Right forelimb (tissue), 1 donor: ENCODE measurements at regions not wholly inside any gene's neighbourhood (a gene's known extent, or its start where the extent isn't known, plus 50 kb on each side); places are given as distances from the start of the nearest gene placed in this dataset.
A peak's percentile ranks its signal among the peaks of the same experiment; 100 is the strongest.

Source experiments
- DNase-seq: peaks from one replicate; pipeline ENCODE4 v3.0.0-alpha.2; 2018

DNA sequence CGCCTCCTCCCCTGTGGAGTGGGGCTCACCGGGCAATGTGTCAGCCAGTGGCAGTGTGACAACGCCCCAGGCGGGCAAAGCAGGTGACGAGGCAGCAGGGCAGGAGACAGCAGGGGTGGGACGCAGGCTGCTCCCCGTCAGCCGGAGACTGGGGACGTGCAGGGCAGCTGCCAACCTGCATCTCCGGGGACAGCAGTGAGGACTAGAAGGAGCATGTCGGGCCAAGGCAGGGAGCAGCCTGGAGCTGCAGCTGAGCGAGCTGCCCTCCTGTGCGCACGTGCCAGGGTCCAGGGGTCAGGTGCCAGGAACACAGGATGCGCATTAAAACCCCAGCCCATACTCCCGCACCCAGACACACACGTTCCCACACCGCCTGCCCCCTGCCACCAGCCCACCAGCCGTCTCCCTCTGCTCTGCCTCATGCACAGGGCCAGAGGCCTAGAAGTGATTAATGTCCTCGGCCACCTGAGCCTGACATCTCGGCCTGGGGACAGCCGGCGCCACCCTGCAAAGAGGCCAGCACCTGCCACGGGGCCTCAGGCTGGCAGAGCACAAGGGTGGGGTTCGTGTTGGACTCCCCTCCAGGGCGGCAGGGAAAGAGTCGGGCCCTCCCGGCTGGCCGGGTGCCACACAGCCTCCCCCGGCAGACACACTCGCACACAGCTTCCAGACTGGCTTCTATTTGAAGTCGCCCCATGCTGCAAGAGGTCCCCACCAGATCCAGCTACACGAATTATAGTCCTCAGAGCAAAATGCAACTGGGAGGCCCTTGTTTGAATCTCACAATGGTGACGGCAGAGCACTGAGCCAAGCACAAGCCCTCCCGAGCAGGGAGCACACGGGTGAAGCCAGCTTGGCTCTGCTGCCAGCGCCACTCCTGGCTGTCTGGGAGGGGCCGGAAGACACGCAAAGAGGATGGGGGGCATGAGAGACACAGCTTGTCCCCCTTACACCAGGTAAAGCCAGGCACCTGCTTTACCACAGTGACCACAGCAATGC, 90.4 kb downstream of the RBFOX3 start:
- peak; percentile 50 for DNase-seq

DNA sequence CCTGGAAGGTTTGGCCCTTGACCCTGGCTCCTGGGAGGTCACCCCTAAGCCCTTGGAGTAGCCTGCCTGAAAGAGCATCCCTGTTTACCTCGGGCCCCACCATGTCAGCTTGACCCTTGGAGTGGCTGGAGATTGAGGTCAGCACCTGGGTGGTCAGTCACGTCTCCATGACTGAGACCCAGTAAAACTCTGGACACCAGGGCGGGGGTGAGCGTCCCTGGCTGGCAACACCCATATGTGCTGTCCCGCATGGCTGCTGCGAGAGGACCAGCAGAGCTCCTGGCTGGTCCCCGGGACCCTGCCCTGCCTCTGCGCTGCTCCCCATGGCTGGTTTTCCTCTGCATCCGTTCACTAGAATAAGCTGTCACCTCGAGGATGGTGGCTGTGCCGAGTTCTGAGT, 91.2 kb downstream of the RBFOX3 start:
- DNase-seq, result no peak

DNA sequence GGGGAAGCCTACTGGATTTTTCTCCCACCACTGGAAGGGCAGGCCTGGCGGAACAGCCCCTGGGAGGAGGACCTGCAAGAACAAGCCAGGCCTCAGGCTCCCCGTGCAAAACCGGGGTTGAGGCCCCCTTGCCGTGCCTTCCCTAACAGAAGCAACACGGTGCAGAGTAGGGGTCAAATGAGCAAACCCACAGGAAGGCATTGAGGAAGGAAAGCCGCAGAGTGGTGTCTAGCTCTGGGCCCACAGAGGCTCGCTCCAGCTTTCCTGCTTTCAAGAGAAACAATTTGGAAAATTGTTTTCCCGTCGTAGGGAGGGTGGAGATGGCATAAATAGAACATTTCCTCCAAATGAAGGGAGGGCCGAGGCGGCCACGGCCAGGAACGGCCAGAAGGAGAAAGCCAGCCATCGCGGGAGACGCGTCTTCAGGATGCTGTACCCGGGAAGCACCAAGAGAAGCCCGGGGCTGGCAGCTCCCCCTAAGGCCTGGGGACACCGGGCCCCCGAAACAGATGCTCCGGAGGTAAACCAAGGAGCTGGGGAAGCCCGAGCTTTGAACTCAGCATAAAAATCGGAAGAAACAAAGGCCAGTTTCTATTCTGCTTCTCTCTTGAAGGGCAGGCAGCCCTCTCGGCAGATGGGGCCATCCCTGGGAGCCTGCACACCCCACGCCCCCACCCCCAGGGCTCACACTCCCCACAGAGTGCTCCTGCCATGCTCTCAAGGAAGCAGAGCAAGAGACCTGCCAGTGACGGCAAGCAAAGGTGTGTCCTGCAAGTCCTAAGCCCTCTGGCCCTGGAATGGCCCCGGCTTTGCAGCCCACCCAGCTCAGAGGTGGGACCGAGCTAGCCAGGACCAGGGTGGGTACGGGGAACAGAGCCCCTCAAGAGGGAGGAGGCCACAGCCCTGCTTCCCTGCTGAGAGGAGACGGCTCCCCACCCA, 92.0 kb downstream of the RBFOX3 start:
- DNase-seq, result no peak

DNA sequence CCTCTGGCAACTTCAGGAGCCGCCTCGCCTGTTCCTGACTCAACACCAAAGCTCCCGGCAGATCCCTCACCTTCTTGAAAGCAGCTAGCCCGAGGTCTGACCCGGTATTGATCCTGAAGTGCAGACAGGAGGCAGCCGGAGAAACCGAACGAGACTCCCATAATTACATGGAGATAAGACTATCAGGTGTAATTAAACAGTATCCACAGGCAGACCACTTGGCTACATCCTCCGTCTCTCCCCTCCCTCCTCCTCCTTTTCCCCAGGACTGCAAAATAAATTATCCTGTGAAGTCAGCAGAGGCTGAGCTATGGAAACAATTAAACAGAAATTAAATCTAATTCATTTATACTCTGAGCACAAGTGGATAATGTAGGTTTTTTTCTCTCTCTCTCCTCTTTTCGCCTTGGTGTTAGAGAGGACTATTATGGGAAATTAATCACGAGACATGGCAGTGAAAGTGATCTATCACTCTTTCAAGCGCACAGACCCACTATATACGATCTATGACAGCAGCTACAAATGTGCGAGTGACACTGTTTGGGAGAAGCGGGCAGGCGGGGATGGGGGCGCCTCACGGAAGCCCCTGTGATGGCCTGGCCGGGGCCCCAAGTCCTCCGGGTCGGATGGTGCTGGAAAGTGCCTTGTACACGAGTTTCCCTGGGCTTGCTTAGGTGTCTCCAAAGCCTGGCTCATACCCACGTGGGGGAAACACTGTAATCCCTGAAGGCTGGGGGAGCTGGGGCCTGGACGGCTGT, 92.8 kb downstream of the RBFOX3 start:
- DNase-seq, result no peak

DNA sequence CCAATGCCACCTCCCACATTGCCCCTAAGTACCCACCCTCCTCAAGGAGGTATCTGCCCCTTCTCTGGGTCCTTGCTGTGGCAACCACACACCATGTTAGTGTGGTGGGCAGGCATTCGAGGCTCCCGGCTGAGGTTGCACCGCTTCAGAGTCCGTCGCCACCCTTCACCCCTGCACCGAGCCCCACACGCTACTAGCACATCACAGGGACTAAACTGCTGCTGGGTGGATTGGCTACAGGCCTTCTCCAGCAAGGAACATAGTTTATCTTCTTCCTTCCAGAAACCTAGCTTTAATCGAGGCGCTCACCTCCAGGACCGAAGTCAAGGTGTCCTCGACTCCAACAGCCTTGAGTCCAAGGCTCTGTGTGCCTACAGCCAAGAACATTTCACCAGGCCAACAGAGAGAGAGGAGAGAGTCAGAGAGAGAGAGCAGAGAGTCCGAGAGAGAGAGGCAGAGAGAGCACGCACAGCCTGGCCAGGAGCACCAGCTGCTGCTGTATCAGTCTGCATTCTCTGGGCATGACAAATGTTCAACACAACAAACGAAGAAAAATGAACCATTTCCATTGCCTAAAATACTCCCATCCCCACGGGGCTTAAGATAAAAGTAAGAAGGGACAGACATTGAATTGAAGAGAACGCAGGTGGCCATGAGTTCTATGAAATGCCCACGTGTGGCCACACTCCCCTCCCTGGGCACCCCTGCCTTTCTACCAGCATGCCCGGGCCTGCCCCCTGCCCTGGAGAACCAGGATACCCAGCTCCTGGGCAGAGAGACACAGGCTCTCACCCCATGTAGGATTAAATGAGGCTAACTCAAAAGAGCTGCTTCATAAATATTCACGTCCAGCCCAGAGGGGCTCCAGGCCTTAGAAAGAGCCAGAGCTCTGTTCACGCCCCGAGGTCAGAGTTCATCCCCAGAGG, 94.9 kb downstream of the RBFOX3 start:
- DNase-seq, result no peak

DNA sequence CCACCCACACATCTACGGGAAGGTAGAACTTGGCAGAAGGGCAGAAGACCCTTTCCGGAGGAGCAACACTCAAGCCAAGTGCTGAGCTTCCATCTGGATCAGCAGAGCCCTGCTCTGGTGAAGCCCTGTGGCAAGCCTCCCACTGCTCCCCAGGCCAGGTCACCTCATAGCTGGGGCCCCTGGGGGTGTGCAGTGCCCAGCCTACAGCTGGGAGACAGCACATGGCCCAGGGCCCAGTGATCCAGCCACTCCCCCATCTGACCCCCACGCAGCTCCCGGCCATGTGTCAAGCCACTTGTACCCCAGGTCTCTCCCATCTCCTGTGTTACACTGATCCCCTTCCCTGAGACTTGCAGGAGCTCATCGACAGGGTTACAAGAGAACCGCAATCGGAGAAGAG, 95.7 kb downstream of the RBFOX3 start:
- DNase-seq, result no peak

DNA sequence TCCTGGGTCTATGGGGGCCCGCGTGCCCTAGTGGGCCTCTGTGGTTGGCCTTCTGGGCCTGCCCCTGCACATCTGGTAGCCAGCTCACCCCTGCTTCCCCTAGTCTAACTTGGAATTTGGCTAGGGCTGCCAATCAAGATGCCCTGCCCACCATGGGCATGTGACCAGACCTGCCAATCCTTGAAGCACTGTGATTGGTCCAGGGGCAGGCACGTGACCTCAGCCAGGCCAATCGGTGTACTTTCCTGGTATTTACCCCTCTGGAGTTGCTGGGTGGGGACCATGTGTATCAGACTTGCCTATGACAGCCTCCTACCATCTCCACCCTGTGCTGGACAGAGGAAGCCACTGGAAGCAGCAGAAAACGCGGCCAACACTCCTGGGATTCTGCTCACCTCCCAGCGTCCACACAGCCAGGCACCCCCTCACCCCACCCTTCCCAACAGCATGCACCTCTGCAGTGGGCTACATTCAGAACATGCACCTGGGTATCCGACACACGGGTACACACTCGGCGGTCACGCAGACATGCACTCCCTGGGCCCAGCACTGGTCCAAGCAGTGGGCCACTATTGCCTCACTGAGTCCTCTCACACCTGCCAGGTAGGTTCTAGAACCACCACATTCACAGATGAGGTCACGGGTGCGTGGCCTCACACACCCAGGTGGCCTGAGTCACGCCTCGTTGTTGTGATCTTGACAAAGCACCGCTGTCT, 96.9 kb downstream of the RBFOX3 start:
- DNase-seq, result no peak

DNA sequence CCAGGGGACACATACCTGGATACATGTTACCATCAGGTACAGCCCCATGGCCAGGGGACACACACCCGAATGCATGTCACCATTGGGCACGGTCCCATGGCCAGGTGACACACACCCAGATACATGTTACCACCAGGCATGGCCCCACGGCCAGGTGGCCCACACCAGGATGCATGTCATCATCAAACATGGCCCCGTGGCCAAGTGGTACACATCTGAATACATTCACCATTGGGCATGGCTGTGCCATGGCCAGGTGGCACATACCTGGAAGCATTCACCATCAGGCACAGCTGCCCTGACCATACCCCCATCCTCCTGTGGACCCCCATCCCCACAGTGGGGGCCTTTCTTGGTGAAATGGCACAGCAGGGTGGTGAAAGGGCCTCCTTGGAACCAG, 97.6 kb downstream of the RBFOX3 start:
- DNase-seq, result no peak

DNA sequence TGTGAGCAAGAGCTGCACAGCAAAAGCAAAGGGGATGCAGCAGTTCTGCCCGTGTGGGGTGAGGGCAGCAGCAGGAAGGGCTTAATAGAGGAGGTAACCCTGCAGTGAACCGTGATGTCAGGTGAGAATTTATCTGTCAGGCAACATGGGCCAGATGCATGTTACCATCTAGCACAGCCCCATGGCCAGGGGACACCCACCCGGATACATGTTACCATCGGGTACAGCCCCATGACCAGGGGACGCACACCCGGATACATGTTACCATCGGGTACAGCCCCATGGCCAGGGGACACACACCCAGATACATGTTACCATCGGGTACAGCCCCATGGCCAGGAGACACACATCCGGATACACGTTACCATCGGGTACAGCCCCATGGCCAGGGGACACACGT, 99.4 kb downstream of the RBFOX3 start:
- DNase-seq, result no peak

DNA sequence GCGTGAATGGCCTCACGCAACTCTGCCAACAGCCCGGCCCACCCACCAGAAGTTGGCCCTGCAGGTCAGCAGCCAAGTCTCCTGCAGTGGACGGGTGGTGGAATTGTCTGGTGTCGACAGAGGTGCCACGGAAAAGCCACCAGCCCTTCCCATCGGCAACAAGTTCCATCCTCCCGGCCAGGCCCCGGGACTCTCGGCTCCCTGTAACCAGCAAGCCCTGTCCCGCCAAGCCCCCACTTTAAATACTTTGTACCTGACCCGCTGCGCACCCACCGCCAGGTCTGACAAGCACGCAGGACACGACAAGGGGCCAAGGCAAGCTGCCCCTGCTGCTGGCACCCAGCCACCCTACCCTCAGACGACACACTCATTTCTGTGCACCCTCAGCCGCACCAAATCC, 100.8 kb downstream of the RBFOX3 start:
- DNase-seq, result no peak

DNA sequence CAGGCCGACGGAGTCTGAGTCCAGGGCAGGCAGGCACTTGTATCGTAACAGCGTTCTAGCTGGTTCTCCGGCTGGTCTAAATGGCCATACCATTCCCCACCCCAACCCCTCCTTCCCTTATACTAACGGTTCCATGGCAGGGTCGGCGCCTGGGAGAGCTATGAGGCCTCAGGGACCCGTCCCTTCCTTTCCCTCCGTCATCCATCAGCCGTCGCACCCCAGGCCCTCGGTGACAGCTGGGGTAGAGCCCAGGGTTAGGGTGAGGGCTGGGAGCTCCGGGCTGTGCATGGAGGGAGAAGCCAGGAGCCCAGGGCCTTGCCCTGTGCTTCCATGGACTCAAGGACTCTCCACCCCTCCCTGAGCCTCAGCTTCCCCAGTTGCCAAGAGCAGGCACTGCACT, 101.4 kb downstream of the RBFOX3 start:
- DNase-seq, result no peak

DNA sequence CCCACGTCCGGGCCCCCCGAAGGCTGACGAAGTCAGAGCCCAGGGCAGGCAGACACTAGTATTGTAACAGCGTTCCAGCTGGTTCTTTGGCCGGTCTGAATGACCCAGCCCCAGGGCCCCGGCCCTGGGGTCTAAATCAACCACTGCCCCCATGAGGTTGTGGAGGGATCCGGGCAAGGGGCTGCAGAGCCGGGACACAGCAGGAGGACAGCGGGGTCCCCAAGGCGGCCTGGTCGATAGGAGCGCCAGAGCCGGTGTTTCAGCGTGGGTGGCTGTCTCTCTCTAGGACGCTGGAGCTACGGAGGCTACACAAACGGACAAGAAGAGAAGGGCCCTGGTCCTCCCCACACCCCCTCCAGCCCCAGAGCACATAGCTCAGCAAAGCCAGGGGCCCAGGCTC, 101.8 kb downstream of the RBFOX3 start:
- no peak for DNase-seq

DNA sequence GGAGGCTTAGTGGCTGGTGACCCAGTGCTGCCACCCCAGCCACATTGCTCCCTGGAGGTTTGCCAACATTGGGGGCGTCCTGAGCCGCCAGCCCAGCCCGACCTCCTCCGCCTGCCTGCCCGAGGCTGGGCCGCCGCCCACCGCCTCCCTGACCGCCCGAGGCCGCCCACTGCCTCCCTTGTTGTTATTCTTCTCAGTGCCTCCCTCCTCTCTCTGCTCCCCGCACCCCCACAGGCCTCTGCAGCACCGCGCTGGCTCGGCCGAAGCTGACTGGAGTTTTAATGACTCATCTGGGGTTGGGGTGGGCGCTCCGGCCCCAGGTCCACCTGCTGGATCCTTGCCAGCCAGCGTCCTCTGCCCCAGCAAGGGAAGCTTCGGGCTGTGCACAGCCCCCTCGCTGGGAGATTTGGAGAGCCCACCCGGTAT, 102.5 kb downstream of the RBFOX3 start:
- no peak for DNase-seq

DNA sequence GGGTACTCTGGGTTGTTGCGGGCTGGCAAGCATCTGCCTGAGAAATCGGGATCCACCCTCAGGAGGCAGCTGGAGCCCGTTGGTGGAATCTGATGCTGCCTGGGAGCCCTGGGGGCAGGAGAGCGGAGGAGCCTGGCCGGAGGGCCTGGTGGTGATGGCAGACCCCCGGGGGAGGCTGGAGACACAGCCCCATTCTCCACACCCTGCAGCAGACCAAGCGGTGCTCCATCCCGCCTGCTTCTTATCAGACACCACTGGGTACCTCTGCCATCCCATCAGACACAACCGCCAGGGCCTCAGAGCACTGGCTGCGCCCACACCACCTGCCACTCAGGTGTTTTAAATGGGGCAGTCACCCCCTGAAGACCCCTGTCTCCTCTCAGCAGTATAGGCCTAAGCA, 103.9 kb downstream of the RBFOX3 start:
- DNase-seq, result no peak

DNA sequence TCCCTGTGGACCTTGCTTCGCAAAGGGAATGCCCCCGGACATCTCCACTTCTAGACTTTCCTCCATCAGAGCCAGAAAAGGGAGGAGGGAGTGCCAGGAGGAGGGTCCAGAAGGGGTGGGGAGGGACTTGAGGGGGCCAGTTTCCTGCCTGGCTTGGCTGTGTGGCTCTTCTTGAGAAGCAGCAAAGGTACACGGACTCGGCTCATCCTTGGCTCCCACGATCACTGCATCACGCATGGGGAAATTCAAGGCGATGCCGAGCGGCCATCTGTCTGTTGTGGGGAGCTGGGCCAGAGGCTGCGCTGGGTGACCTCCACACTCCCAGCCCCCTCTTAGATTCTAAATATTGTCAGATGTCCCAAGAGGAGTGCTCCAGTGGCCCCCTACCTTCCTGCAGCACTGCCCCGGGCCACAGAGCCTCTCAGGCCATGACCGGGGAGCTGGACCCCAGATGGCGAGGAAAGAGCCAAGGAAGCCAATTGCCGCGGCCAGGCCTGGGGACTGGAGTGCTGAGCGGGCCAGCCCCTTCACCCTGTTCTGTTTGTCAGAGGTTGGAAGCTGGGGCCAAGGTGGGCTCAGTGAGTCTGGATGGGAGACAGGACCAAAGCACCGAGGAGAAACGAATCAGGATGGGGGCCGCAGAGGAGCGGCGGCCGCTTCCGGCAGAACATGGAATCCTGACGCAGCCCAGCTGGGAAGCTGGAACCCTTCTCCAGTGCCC, 104.5 kb downstream of the RBFOX3 start:
- DNase-seq, result no peak

DNA sequence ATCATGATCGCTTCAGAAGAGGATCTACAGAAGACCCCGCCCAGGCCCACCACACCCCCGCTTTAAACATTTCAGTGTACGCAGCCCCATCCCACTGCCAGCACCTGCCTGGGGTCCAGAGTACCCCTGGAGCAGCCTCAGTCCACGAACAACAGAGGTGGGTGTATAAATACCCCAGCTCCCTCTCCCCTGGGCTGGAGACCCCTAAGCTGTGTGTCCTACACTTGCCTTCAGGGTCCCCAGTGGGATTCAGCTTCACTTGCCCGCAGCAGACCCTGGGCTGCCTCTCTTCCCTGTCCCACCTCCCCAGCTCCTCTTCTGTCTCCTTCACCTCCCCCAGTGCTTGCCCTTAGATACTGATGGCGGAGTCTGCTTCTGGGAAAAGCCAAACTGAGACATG, 105.7 kb downstream of the RBFOX3 start:
- DNase-seq, result no peak

DNA sequence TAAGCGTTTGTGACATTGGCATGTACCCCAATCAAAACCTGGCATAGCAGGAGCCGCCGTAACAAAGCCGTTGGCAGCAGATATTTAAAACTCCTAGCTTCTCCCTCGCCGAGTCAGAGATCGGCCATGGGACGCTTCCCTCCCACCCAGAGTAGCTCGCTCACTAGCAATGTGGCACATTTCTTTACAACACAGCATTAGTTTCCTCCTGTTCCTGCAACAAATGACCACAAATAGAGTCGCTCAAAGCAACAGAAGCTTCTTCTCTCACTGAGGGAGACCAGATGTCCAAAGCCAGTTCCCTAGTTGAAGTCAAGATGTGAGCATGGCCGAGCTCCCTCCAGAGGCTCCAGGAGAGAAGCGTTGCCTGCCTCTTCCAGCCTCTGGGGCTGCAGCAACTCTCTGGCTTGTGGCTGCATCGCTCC, 106.7 kb downstream of the RBFOX3 start:
- DNase-seq, result no peak

DNA sequence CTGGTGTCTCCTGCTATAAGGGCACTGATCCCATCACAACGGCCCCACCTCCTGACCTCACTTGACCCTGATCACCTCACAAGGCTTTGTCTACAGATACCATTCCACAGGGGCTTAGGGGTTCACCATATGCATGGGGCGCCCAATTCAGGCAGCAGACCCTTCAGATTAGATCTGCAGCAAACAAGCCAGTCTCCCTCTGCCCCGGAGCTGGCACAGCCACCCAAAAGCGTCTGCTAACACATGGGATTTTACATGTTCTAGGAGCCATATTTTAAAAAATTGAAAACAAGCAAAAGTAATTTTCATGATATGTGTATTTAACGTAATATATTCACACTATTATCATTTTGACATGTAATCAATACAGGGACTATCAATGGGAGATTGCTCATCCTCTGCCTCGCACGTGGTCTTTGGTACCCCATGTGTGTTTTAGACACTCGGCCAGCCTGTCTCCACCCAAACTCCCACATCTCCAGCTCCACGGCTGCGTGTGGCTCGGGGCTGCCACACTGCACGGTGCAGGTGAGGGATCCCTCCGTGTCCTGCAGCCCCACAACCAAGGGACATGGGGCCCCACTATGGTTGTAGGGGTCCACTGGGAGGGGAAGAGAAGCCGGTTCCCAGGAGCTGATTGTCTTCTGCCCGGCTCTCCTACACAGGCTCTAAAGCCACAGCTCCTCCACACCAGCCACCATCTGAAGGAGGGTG, 107.6 kb downstream of the RBFOX3 start:
- no peak for DNase-seq

DNA sequence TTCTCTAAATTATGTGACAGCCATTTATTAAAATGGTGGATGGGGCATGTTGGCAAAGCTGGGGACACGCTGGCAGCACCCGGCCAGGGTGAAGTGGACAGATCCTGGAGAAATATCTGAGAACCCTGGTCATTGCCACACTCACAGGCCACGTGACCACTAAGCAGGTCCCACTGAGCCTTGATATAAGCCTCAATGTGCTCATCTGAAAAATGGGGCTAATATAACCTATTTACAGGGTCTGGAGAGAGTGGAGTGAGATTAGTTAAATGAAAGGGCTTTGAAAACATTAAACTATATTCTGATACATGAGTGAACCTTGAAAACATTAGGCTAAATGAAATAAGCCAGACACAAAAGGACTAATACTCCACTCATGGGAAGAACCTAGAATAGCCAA, 108.9 kb downstream of the RBFOX3 start:
- DNase-seq, result no peak
